Activated CD8-positive, alpha-beta memory T cell treated with anti-CD3 and anti-CD28 coated beads, Interleukin-2, amount 50 U/mL, for 24 hours (primary cell): ENCODE measurements at regions not wholly inside any gene's neighbourhood (a gene's known extent, or its start where the extent isn't known, plus 50 kb on each side); places are given as distances from the start of the nearest gene placed in this dataset.
"Not testable (repeated sequence)": the region's sequence is repeated elsewhere in the genome, so short reads cannot be mapped to it uniquely, and the experiment has no call there.

ENCODE experiments used
- DNase-seq: peaks from one replicate; pipeline ENCODE4 v3.0.0-alpha.2; 2020; ENCODE audit errors: extremely low read depth

DNA sequence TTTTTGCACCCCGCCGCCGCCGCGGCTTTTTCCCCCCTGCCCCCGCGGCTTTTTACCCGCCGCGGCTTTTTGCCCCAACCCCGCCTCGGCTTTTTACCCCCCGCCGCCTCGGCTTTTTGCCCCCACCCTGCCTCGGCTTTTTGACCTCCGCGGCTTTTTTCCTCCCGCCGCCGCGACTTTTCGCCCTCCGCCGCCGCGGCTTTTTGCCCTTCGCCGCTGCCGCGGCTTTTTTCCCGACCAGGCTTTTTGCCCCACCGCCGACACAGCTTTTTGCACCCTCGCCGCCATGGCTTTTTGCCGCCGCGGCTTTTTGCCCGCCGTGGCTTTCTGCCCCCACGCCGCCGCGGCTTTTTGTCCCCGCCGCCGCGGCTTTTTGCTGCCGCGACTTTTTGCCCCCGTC, 137.0 kb upstream of the TP53TG3D start:
- DNase-seq: no peak

DNA sequence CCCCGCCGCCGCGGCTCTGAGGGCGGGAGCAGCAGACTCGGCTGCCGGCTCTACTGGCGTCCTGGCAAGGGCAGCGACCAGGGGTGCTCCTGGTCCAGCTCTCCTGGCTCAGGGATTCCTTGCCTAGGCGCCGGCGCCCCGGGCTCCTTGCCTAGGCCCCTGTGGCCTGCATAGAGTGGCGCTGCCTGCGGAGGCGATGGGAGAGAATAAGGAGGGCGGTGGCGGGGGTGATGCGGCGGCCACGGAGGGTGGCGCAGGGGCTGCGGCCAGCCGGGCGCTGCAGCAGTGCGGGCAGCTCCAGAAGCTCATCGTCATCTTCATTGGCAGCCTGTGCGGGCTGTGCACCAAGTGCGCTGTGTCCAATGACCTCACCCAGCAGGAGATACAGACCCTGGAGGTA, 136.6 kb upstream of the TP53TG3D start:
- DNase-seq: not testable (repeated sequence)

DNA sequence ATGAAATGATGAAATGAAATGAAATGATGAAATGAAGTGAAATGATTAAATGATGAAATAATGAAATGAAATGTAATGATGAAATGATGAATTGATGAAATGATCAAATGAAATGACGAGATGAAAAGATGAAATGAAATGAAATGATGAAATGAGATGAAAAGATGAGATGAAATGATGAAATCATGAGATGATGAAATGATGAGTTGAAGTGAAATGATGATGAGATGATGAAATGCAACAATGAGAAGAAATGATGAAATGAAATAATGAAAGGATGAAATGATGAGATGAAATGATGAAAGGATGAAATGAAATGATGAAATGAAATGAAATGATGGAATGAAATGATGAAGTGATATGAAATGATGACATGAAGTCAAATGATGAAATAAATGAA, 132.7 kb upstream of the TP53TG3D start:
- not testable (repeated sequence) for DNase-seq

DNA sequence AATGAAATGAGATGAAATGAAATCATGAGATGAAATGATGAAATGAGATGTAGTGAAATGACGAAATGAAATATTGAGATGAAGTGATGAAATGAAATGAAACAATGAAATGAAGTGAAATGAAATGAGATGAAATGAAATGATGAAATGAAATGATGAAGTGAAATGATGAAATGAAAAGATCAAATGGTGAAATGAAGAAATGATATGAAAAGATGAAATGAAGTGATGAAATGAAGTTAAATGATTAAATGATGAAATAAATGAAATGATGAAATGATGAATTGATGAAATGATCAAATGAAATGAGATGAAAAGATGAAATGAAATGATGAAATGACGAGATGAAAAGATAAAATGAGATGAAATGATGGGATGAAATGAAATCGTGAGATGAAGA, 132.3 kb upstream of the TP53TG3D start:
- DNase-seq: not testable (repeated sequence)

DNA sequence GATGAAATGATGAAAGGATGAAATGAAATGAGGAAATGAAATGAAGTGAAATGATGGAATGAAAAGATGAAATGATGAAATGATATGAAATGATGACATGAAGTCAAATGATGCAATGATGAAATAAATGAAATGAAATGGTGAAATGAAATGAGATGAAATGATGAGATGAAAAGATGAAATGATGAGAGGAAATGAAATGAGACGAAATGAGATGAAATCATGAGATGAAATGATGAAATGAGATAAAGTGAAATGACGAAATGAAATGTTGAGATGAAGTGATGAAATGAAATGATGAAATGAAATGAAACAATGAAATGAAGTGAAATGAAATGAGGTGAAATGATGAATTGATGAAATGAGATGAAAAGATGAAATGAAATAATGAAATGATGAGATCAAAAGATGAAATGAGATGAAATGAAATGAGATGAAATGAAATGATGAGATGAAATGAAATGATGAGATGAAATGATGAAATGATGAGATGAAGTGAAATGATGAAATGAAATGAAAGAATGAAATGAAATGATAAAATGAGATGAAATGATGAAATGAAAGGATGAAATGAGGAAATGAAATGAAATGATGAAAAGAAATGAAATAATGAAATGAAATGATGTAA, 131.7 kb upstream of the TP53TG3D start:
- not testable (repeated sequence) for DNase-seq

DNA sequence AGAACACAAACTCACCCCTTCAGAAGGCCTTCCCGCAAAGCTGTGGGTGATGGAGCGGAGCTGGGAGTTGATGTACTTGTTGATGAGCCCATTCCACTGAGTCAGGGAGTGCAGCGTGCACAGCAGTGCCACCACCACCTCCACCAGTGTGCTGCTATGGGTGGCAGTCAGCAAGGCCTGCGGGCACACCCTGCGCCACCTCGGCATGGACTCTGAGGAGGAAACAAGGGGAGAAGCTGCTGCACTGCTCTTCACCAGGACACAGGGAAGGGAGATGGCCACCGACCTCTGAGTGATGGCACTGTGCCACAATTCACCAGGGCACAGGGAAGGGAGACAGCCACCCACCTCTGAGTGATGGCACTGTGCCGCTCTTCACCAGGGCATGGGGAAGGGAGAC, 100.7 kb upstream of the TP53TG3D start:
- not testable (repeated sequence) for DNase-seq

DNA sequence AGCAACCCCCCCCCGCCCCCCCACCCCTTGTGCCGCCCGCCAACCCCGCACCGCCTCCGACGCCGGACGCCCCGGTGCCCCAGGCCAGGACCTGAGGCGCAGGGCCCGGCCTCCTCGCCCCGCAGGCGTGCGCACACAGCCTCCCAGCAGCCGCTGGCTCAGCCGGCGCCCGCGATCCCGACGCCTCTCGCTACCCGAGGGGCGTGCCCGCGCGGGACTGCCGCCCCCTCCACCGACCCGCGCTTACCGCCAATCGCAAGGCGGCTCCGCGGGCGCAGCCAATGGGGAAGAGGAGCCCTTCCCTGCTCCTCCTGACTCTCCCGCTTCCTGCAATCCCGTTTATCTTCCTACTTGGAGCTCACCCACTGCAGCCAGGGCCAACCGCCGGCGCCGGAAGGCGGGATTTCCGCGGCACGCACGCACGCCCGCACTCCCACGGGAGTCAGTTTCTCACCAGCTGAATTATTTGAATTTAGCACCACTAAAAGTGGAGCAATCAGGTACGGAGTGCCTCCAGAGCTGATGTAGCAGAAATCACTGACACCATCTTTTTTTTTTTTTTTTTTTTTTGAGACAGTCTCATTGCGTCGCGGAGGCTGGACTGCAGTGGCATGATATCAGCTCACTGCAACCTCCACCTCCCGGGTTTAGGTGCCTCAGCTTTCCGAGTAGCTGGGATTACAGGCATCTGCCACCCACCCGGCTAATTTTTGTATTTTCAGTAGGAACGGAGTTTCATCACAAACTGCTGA, 65.0 kb upstream of the TP53TG3D start:
- DNase-seq: not testable (repeated sequence)

DNA sequence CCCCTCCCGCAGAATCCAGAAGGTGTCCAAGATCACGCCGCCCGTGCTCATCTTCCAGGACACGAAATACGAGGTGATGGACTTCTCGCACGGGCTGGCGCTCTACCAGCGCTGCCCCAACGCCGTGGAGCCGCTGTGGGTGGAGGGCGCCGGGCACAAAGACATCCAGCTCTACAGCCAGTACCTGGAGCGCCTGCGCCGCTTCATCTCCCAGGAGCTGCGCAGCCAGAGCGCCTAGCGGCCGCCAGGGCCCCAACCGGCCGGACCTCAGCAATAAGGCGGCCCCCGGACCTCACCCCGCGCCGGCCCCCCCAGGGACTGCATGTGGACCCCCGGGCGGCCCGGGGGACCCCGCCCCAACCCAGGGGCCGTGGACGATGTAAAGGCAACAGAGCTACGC, 50.5 kb upstream of the TP53TG3D start:
- not testable (repeated sequence) for DNase-seq
